HFF-Myc (cell line): ENCODE measurements at regions not wholly inside any gene's neighbourhood (a gene's known extent, or its start where the extent isn't known, plus 50 kb on each side); places are given as distances from the start of the nearest gene placed in this dataset.

Source experiments
- DNase-seq: peaks from one replicate; pipeline ENCODE4 v3.0.0-alpha.2; 2011; ENCODE audit warnings: low read depth; ENCODE audit errors: extremely low read depth
- H3K4me3 ChIP-seq: replicated peaks from 2 replicates; pipeline ENCODE4 v1.5.1; 2011; ENCODE audit warnings: low read depth, mild to moderate bottlenecking, control low read depth, low read length
- CTCF ChIP-seq: IDR thresholded peaks from 2 replicates; pipeline ENCODE4 v1.5.1; 2012; ENCODE audit warnings: mild to moderate bottlenecking, low read depth, low read length, control low read depth; ENCODE audit errors: missing control alignments

GRCh38 chr2:10983711-10984110 lies 72.0 kb downstream of the KCNF1 start:
- TF ChIP-seq CTCF: no peak
- DNase-seq: no peak
- no peak overlapping the region for H3K4me3 ChIP-seq

GRCh38 chr2:10984418-10985135 lies 72.8 kb downstream of the KCNF1 start:
- no peak for DNase-seq
- no peak for TF ChIP-seq CTCF
- no peak overlapping the region for H3K4me3 ChIP-seq

- TF ChIP-seq CTCF: no peak
- H3K4me3 ChIP-seq: no peak overlapping the region
- no peak for DNase-seq
Observed at GRCh38 chr2:10985260-10985659, 73.5 kb downstream of the KCNF1 start.

- TF ChIP-seq CTCF: no peak
- no peak overlapping the region for H3K4me3 ChIP-seq
- no peak for DNase-seq
Observed at GRCh38 chr2:10985901-10986535, 74.3 kb downstream of the KCNF1 start.

- H3K4me3 ChIP-seq: no peak overlapping the region
- DNase-seq: no peak
Observed at GRCh38 chr2:10987439-10987838, 75.7 kb downstream of the KCNF1 start.

GRCh38 chr2:10987861-10988260 lies 76.1 kb downstream of the KCNF1 start:
- no peak overlapping the region for H3K4me3 ChIP-seq
- TF ChIP-seq CTCF: no peak
- DNase-seq: no peak

More at GRCh38 chr2:10987439-10987838, 75.7 kb downstream of the KCNF1 start:
- TF ChIP-seq CTCF: no peak
